Suppressor macrophage treated with lipopolysaccharide for 4 hours (primary cell): ENCODE measurements at regions not wholly inside any gene's neighbourhood (a gene's known extent, or its start where the extent isn't known, plus 50 kb on each side); places are given as distances from the start of the nearest gene placed in this dataset.
"Not testable (repeated sequence)": the region's sequence is repeated elsewhere in the genome, so short reads cannot be mapped to it uniquely, and the experiment has no call there.

Experiments
- DNase-seq: peaks from one replicate; pipeline ENCODE4 v3.0.0-alpha.2; 2020

- DNase-seq, result no peak
These were observed 147.2 kb downstream of the NDUFA12 start for GRCh38 chr12:94856324-94856723.

- DNase-seq, result no peak
These were observed 147.6 kb downstream of the NDUFA12 start for GRCh38 chr12:94855853-94856252.

- no peak for DNase-seq
These were observed 152.0 kb downstream of the NDUFA12 start for GRCh38 chr12:94851396-94852028.

GRCh38 chr12:94849411-94849976, 154.0 kb downstream of the NDUFA12 start:
- no peak for DNase-seq

GRCh38 chr12:94848966-94849365, 154.5 kb downstream of the NDUFA12 start:
- no peak for DNase-seq

GRCh38 chr12:94845110-94845509, 158.4 kb downstream of the NDUFA12 start:
- no peak for DNase-seq

- no peak for DNase-seq
These were observed 159.0 kb downstream of the NDUFA12 start for GRCh38 chr12:94844452-94844851.

- DNase-seq, result no peak
These were observed 161.4 kb downstream of the NDUFA12 start for GRCh38 chr12:94841904-94842610.

GRCh38 chr12:94841177-94841576, 162.3 kb downstream of the NDUFA12 start:
- DNase-seq, result no peak

GRCh38 chr12:94839347-94839746, 164.2 kb downstream of the NDUFA12 start:
- DNase-seq, result no peak

GRCh38 chr12:94836952-94837670, 166.4 kb downstream of the NDUFA12 start:
- DNase-seq, result peak; percentile 39

GRCh38 chr12:94834036-94834625, 169.4 kb downstream of the NDUFA12 start:
- DNase-seq, result no peak

GRCh38 chr12:94832780-94833681, 170.5 kb downstream of the NDUFA12 start:
- peak; percentile 78 for DNase-seq

GRCh38 chr12:94832105-94832504, 171.4 kb downstream of the NDUFA12 start:
- no peak for DNase-seq

GRCh38 chr12:94831081-94831751, 172.3 kb downstream of the NDUFA12 start:
- peak; percentile 84 for DNase-seq

GRCh38 chr12:94829552-94829951, 173.9 kb downstream of the NDUFA12 start:
- DNase-seq, result no peak

GRCh38 chr12:94819011-94819410, 168.7 kb upstream of the TMCC3 start:
- no peak for DNase-seq

GRCh38 chr12:94817695-94818075, 167.3 kb upstream of the TMCC3 start:
- no peak for DNase-seq

- DNase-seq, result not testable (repeated sequence)
These were observed 166.8 kb upstream of the TMCC3 start for GRCh38 chr12:94817201-94817600.

- not testable (repeated sequence) for DNase-seq
These were observed 166.4 kb upstream of the TMCC3 start for GRCh38 chr12:94816746-94817145.

GRCh38 chr12:94815958-94816357, 165.6 kb upstream of the TMCC3 start:
- no peak for DNase-seq

GRCh38 chr12:94815450-94815849, 165.1 kb upstream of the TMCC3 start:
- DNase-seq, result no peak
